HCT116 (cell line): ENCODE measurements at regions not wholly inside any gene's neighbourhood (a gene's known extent, or its start where the extent isn't known, plus 50 kb on each side); places are given as distances from the start of the nearest gene placed in this dataset.

Experiments used
- CEBPB ChIP-seq: IDR thresholded peaks from 2 replicates; pipeline ENCODE4 v1.6.1; 2012; ENCODE audit warnings: low read depth
- EZH2 ChIP-seq: fragments of 200-600 bp; sonication (generic); IDR thresholded peaks from 2 replicates; pipeline ENCODE4 v1.6.1; 2017; ENCODE audit warnings: antibody characterized with exemption, mixed run types
- EZH2phosphoT487 ChIP-seq: fragments of 200-600 bp; IDR thresholded peaks from 2 replicates; pipeline ENCODE4 v1.6.1; 2018; ENCODE audit warnings: antibody characterized with exemption, borderline replicate concordance
- JUND ChIP-seq: IDR thresholded peaks from 2 replicates; pipeline ENCODE4 v1.6.1; 2012
- POLR2A ChIP-seq: IDR thresholded peaks from 2 replicates; pipeline ENCODE4 v1.7.0; 2011; ENCODE audit warnings: borderline replicate concordance; ENCODE audit not compliant: insufficient read depth, insufficient read length; ENCODE audit errors: extremely low read depth
- RAD21 ChIP-seq: IDR thresholded peaks from 2 replicates; pipeline ENCODE4 v1.6.1; 2012; ENCODE audit warnings: low read depth, mild to moderate bottlenecking
- ZNF274 ChIP-seq: fragments of 200-500 bp; sonication (Bioruptor generic); IDR thresholded peaks from 2 replicates; pipeline ENCODE4 v1.6.1; 2014; ENCODE audit warnings: mild to moderate bottlenecking, low read depth, low read length, inconsistent platforms
- TF ChIP-seq, protein P1 (sequence below), 3 experiments: fragments of 200-600 bp in 1 of 3; sonication (generic) in 1 of 3; IDR thresholded peaks in 2 of 3; conservative IDR thresholded peaks in 1 of 3; 2 replicates each; pipeline ENCODE4 v1.5.1; 2012 to 2017; ENCODE audit warnings: low read depth in 2 of 3, low read length in 2 of 3, antibody characterized with exemption in 1 of 3, borderline replicate concordance in 1 of 3, control low read depth in 1 of 3, mild to moderate bottlenecking in 1 of 3, mixed read lengths in 1 of 3, mixed run types in 1 of 3, moderate library complexity in 1 of 3; ENCODE audit not compliant: insufficient read depth in 1 of 3
- TF ChIP-seq, protein P2 (sequence below): IDR thresholded peaks from 2 replicates; pipeline ENCODE4 v1.6.1; 2012

DNA sequence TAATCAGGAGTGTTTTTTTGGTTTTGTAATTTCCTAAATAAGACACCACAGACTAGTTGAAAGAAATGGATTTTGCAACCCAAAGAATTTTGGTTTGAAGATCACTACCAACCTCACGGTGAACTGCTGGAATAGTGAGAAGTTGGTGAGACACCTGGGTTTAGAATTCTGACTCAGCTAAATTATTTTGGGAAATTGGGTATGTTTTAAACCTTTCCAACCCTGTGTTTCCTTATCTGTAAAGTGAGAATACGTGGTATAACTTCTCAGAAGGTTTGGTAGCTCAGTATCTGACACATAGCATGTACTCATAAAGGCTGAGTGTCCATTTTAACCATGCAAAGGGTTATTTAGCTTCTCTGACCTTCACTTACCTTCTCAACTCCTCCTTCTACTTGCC lies 261.9 kb downstream of the FOXA2 start:
- TF ChIP-seq, protein P1, sequence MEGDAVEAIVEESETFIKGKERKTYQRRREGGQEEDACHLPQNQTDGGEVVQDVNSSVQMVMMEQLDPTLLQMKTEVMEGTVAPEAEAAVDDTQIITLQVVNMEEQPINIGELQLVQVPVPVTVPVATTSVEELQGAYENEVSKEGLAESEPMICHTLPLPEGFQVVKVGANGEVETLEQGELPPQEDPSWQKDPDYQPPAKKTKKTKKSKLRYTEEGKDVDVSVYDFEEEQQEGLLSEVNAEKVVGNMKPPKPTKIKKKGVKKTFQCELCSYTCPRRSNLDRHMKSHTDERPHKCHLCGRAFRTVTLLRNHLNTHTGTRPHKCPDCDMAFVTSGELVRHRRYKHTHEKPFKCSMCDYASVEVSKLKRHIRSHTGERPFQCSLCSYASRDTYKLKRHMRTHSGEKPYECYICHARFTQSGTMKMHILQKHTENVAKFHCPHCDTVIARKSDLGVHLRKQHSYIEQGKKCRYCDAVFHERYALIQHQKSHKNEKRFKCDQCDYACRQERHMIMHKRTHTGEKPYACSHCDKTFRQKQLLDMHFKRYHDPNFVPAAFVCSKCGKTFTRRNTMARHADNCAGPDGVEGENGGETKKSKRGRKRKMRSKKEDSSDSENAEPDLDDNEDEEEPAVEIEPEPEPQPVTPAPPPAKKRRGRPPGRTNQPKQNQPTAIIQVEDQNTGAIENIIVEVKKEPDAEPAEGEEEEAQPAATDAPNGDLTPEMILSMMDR (IDR thresholded peaks at IDR 0.05 in 2 of 3, conservative IDR thresholded peaks at IDR 0.05 in 1 of 3; ENCODE audit: borderline replicate concordance in 1 of 3, insufficient read depth in 1 of 3, low read depth in 2 of 3, low read length in 2 of 3): no peak
- no peak for TF ChIP-seq CEBPB
- TF ChIP-seq EZH2phosphoT487: no peak
- no peak for TF ChIP-seq POLR2A
- TF ChIP-seq, protein P2, sequence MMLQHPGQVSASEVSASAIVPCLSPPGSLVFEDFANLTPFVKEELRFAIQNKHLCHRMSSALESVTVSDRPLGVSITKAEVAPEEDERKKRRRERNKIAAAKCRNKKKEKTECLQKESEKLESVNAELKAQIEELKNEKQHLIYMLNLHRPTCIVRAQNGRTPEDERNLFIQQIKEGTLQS: no peak
- TF ChIP-seq JUND: no peak
- no peak for TF ChIP-seq ZNF274
- TF ChIP-seq EZH2: no peak
- TF ChIP-seq RAD21: no peak
